SK-N-MC (cell line): ENCODE measurements at regions not wholly inside any gene's neighbourhood (a gene's known extent, or its start where the extent isn't known, plus 50 kb on each side); places are given as distances from the start of the nearest gene placed in this dataset.

Source experiments
- EZH2 ChIP-seq: fragments of 200-600 bp; sonication (generic); IDR thresholded peaks from one replicate; pipeline ENCODE4 v1.6.1; 2017; ENCODE audit warnings: antibody characterized with exemption
- POLR2AphosphoS5 ChIP-seq: IDR thresholded peaks from 2 replicates; pipeline ENCODE4 v1.6.1; 2012; ENCODE audit warnings: mild to moderate bottlenecking, low read depth, low read length, borderline replicate concordance

DNA sequence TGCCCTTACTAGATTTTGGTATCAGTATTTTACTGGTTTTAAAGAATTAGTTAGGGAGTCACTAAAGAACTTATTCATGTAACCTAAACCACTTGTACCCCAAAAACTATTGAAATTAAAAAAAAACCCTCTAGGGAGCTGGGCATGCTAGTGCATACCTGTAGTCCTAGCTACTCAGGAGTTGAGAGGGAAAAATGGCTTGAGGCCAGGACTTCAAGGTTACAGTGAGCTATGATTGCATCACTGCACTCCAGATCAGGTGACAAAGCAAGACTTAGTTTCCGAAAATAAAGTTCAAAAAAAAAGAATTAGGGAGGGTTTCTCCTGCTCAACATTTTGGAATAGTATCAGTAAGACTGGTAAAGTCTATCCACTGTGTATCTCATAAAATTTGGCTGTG is 364.4 kb upstream of the LUZP2 start:
- TF ChIP-seq POLR2AphosphoS5 = no peak
- no peak for TF ChIP-seq EZH2
